ENCODE measurements at regions not wholly inside any gene's neighbourhood (a gene's known extent, or its start where the extent isn't known, plus 50 kb on each side); places are given as distances from the start of the nearest gene placed in this dataset.

- no peak for TF ChIP-seq CTBP1 (IDR thresholded peaks at IDR 0.05; ENCODE audit: borderline replicate concordance)
- no peak for TF ChIP-seq PKNOX1 (IDR thresholded peaks at IDR 0.05)
- TF ChIP-seq SUZ12 (IDR thresholded peaks at IDR 0.05), result no peak
- TF ChIP-seq FOXM1 (IDR thresholded peaks at IDR 0.05; ENCODE audit: borderline replicate concordance), result no peak
- TF ChIP-seq TARDBP (IDR thresholded peaks at IDR 0.05), result no peak
- no peak for TF ChIP-seq FOXK2 (IDR thresholded peaks at IDR 0.05)
- no peak for TF ChIP-seq ELF4 (IDR thresholded peaks at IDR 0.05)
- TF ChIP-seq ZNF384 (IDR thresholded peaks at IDR 0.05), result no peak
- no peak for TF ChIP-seq HDGF (IDR thresholded peaks at IDR 0.05; ENCODE audit: borderline replicate concordance)
- no peak for TF ChIP-seq ARNT (IDR thresholded peaks at IDR 0.05)
- TF ChIP-seq BHLHE40 (IDR thresholded peaks at IDR 0.05; ENCODE audit: borderline replicate concordance), result no peak
- TF ChIP-seq LEF1 (IDR thresholded peaks at IDR 0.05; ENCODE audit: borderline replicate concordance), result no peak
- TF ChIP-seq NFRKB (IDR thresholded peaks at IDR 0.05), result no peak
- CTCF ChIA-PET, result interaction anchor here (1.0 kb wide), 1 partner anchor 9 kb away, joined by 3 read pairs; no protein-coding TSS in a partner anchor
- POLR2A ChIA-PET, result no interaction called here
- no peak for DNase-seq (ENCODE audit: extremely low spot score)
Observed at GRCh38 chr22:19638282-19639015, 75.9 kb upstream of the SEPTIN5 start.

GRCh38 chr22:19639610-19640135 lies 74.6 kb upstream of the SEPTIN5 start:
- CTCF ChIA-PET, result interaction anchor here (0.6 to 1.0 kb wide), 3 partner anchors 10 to 1468 kb away, joined by 3 read pairs; no protein-coding TSS in a partner anchor
- no peak for DNase-seq (ENCODE audit: extremely low spot score)
- POLR2A ChIA-PET, result no interaction called here
- TF ChIP-seq PKNOX1 (IDR thresholded peaks at IDR 0.05), result no peak
- TF ChIP-seq L3MBTL2 (conservative IDR thresholded peaks at IDR 0.05), result no peak
- TF ChIP-seq SUZ12 (IDR thresholded peaks at IDR 0.05), result no peak
- no peak for TF ChIP-seq FOXK2 (IDR thresholded peaks at IDR 0.05)
- TF ChIP-seq NFRKB (IDR thresholded peaks at IDR 0.05), result no peak
- TF ChIP-seq ARNT (IDR thresholded peaks at IDR 0.05), result no peak
- TF ChIP-seq FOXA1 (IDR thresholded peaks at IDR 0.05), result no peak
- no peak for TF ChIP-seq LEF1 (IDR thresholded peaks at IDR 0.05; ENCODE audit: borderline replicate concordance)
- no peak for TF ChIP-seq BHLHE40 (IDR thresholded peaks at IDR 0.05; ENCODE audit: borderline replicate concordance)
- no peak for TF ChIP-seq SP1 (IDR thresholded peaks at IDR 0.05)
- no peak for TF ChIP-seq TARDBP (IDR thresholded peaks at IDR 0.05)
- TF ChIP-seq HDGF (IDR thresholded peaks at IDR 0.05; ENCODE audit: borderline replicate concordance), result no peak
- no peak for TF ChIP-seq ZNF384 (IDR thresholded peaks at IDR 0.05)
- no peak for TF ChIP-seq ELF4 (IDR thresholded peaks at IDR 0.05)
- TF ChIP-seq FOXM1 (IDR thresholded peaks at IDR 0.05; ENCODE audit: borderline replicate concordance), result no peak
- TF ChIP-seq CTBP1 (IDR thresholded peaks at IDR 0.05; ENCODE audit: borderline replicate concordance), result no peak

- POLR2A ChIA-PET, result no interaction called here
Observed at GRCh38 chr22:19640306-19640705, 74.0 kb upstream of the SEPTIN5 start.

GRCh38 chr22:19641254-19641982 lies 72.9 kb upstream of the SEPTIN5 start:
- TF ChIP-seq L3MBTL2 (conservative IDR thresholded peaks at IDR 0.05) (peak; percentile 34; the same call in 1 of the 2 replicates), FOXK2 (IDR thresholded peaks at IDR 0.05) (no peak)
- DNase-seq (ENCODE audit: extremely low spot score), result peak; percentile 54
- POLR2A ChIA-PET, result no interaction called here
- CTCF ChIA-PET, result no interaction called here

More at GRCh38 chr22:19640306-19640705, 74.0 kb upstream of the SEPTIN5 start:
- DNase-seq (ENCODE audit: extremely low spot score), result no peak
- TF ChIP-seq FOXM1 (IDR thresholded peaks at IDR 0.05; ENCODE audit: borderline replicate concordance) (no peak), BHLHE40 (IDR thresholded peaks at IDR 0.05; ENCODE audit: borderline replicate concordance) (no peak), HDGF (IDR thresholded peaks at IDR 0.05; ENCODE audit: borderline replicate concordance) (no peak), PKNOX1 (IDR thresholded peaks at IDR 0.05) (no peak), CTBP1 (IDR thresholded peaks at IDR 0.05; ENCODE audit: borderline replicate concordance) (no peak)
- CTCF ChIA-PET, result interaction anchor here (0.6 kb wide), 1 partner anchor 659 kb away, joined by 3 read pairs; no protein-coding TSS in a partner anchor

GRCh38 chr22:19641983-19642451 lies 72.3 kb upstream of the SEPTIN5 start:
- no peak for TF ChIP-seq FOXM1 (IDR thresholded peaks at IDR 0.05; ENCODE audit: borderline replicate concordance)
- no peak for TF ChIP-seq TARDBP (IDR thresholded peaks at IDR 0.05)
- TF ChIP-seq BHLHE40 (IDR thresholded peaks at IDR 0.05; ENCODE audit: borderline replicate concordance), result no peak
- TF ChIP-seq HDGF (IDR thresholded peaks at IDR 0.05; ENCODE audit: borderline replicate concordance), result no peak
- no peak for TF ChIP-seq SP1 (IDR thresholded peaks at IDR 0.05)
- TF ChIP-seq LEF1 (IDR thresholded peaks at IDR 0.05; ENCODE audit: borderline replicate concordance), result no peak
- TF ChIP-seq FOXK2 (IDR thresholded peaks at IDR 0.05), result no peak
- TF ChIP-seq PKNOX1 (IDR thresholded peaks at IDR 0.05), result no peak
- no peak for TF ChIP-seq L3MBTL2 (conservative IDR thresholded peaks at IDR 0.05)
- no peak for TF ChIP-seq ZNF384 (IDR thresholded peaks at IDR 0.05)
- no peak for TF ChIP-seq NFRKB (IDR thresholded peaks at IDR 0.05)
- TF ChIP-seq ELF4 (IDR thresholded peaks at IDR 0.05), result no peak
- TF ChIP-seq ARNT (IDR thresholded peaks at IDR 0.05), result no peak
- TF ChIP-seq SUZ12 (IDR thresholded peaks at IDR 0.05), result no peak
- no peak for TF ChIP-seq CTBP1 (IDR thresholded peaks at IDR 0.05; ENCODE audit: borderline replicate concordance)
- no peak for TF ChIP-seq FOXA1 (IDR thresholded peaks at IDR 0.05)
- CTCF ChIA-PET, result no interaction called here
- POLR2A ChIA-PET, result no interaction called here
- no peak for DNase-seq (ENCODE audit: extremely low spot score)

Data from HEK293T (cell line).